SIG-M5 (cell line): ENCODE measurements at regions not wholly inside any gene's neighbourhood (a gene's known extent, or its start where the extent isn't known, plus 50 kb on each side); places are given as distances from the start of the nearest gene placed in this dataset.
A peak's percentile ranks its signal among the peaks of the same experiment; 100 is the strongest.

Source experiments
- DNase-seq: peaks from one replicate; lab custom pipeline; 2025; lab: John Stamatoyannopoulos, UW

GRCh38 chr20:20993372-20993771 lies 112.8 kb downstream of the LINC00237 start:
- no peak for DNase-seq

- DNase-seq: no peak
Measured at GRCh38 chr20:20992686-20993360, 113.3 kb downstream of the LINC00237 start.

DNA sequence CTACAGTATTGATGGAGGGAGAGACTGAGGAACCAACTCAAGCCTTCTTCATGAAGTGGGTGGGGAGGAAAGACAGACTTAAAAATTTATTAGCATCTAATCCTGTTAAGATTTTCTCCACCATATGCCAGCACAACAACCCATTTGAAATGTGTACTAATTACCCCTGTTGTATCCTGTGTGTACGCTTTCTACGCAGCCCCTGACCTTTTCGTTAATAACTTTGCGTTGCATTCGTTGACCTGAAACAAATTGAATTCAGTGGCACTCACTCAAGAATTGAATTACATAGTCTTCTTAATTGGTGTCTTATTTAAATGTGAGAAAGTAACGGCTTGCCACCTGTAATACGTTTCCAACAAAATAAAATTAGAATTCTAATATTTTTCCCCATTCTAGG lies 113.9 kb downstream of the LINC00237 start:
- no peak for DNase-seq

DNA sequence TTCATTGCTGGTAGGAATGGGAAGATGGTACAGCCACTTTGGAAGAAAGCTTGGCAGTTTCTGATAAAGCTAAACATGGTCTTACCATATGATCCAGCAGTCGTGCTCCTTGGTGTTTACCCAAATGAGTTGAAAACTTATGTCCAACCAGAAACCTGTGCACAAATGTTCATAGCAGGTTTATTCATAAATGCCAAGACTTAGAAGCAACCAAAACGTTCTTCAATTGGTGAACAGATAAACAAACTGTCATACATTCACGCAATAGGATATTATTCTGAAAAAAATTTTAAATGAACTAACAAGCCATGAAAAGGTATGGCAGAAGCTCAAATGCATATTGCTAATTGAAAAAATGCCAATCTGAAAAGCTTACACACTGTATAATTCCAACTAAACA lies 117.1 kb downstream of the LINC00237 start:
- no peak for DNase-seq

GRCh38 chr20:20979934-20980333 lies 126.2 kb downstream of the LINC00237 start:
- no peak for DNase-seq

DNA sequence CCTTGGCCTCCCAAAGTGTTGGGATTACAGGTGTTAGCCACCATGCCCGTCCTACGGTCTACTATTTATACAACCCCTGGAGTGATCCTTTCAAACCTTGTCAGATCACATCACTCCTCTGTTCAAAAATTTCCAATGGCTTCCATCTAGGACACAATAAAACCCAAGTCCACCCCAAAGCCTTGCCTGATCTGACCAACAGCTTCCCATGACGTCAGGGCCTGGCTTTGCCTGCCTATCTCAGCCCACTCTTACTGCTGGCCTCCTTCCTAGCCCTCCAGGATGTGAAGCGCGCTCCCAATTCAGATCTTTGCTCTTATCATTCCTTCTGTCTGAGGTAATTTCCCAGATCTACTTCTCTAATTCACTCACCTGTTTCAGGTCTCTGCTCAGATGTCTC lies 128.4 kb downstream of the LINC00237 start:
- DNase-seq: no peak

- DNase-seq: no peak
Measured at GRCh38 chr20:20972490-20972889, 133.7 kb downstream of the LINC00237 start.

GRCh38 chr20:20971810-20972209 lies 134.3 kb downstream of the LINC00237 start:
- DNase-seq: no peak

DNA sequence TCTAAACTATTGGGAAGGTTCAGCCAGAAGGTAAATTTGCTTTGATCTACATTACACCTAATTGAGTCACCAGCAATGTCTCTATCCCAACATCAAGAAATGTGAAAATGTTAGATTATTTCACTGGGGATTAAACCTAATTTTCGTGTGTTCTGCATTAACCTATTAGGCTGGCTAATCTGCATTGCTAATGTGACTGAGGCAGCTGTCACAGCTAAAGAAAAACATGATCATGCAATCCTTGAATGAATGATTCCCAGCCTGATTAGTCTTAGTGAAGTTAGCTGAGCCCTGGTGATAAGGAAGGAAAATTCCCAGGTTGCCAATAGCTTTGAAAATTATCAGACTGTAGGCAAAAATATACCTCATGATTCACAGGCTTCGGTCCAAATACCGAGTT lies 135.3 kb downstream of the LINC00237 start:
- no peak for DNase-seq

- no peak for DNase-seq
Measured at GRCh38 chr20:20969701-20970280, 136.4 kb downstream of the LINC00237 start.

GRCh38 chr20:20967564-20968184 lies 138.5 kb downstream of the LINC00237 start:
- no peak for DNase-seq

GRCh38 chr20:20966171-20966570 lies 140.0 kb downstream of the LINC00237 start:
- DNase-seq: no peak

- DNase-seq: no peak
Measured at GRCh38 chr20:20959031-20959755, 147.0 kb downstream of the LINC00237 start.

DNA sequence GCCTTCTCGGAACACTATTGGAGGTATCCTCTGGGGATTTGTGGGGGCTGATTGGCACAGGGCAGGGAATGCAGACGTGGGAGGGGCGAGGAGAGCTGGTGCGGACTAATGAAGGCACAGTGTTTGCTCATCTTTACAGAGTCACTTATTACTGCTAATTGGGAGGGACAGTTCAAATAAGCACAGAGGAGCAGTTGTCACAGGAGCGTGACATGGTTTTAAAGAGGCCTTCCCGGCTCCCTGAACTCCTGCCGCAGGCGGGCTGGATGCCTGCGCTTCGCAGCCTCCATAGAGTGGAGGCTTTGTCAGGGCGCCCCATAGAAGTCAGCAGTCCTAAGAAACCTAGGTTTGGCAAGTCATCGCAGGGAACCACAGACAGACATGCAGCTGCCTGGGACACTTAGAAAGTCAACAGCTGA lies 149.6 kb downstream of the LINC00237 start:
- DNase-seq: no peak

- no peak for DNase-seq
Measured at GRCh38 chr20:20955892-20956291, 150.3 kb downstream of the LINC00237 start.

DNA sequence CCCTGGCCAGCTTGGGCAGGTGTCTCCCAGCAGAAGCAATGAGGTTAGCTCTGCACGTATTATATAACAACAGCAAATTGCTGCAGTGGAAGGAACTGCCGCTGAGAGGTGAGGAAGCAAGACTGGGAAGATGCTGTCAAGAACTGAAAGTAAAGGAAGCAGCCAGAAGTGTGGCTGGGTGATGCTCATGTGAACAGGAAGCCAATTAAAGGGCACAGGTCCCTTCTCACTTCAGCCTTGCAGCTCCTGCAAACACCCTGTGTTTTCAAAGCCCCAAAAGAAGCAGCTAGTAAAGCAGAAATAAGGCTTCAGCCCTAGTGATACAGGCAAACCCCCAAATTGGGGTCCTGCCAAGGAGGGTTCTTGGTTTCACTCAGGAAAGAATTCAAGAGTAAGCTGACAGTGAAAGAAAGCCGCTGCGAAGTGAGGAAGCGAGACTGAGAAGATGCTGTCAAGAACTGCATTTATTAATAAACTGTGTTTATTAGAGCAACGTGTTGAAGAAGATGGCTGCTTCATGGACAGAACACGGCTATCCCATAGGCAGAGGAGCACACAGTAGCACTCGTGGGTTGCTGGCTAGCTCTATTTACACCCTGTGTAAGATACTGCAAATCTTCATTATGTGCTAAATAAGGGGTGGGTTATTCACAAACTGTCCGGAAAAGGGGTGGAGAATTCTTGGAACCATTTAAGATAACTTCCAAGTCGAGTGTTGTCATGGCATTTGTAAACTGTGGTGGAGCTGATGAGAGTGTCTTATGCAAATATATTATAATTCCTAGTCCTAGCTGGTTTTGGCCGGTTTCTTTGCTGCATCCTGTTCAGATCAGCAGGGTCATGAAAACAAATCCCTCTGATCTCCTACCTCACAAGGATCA lies 152.2 kb downstream of the LINC00237 start:
- no peak for DNase-seq

DNA sequence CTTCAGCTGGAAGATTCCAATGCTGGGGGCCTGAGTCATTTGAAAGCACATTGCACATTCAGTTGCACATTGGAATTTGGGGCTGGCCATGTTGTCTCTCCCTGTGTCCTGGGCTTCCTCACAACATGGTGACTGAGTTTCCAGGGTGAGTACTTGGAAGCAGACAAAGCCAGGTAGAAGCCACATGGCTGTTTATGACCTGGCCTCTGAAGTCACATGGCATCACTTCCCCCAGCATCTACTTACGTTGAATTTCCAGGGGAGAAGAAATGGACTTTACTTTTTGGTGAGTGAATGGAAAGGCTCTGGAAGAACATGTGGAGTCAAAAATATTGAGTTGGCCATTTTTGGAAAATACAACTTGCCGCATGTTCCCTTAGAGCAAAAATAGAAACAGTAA lies 155.5 kb downstream of the LINC00237 start:
- DNase-seq: no peak

- no peak for DNase-seq
Measured at GRCh38 chr20:20946122-20946759, 159.9 kb downstream of the LINC00237 start.

GRCh38 chr20:20941468-20941889 lies 164.7 kb downstream of the LINC00237 start:
- DNase-seq: no peak

- peak; percentile 32 for DNase-seq
Measured at GRCh38 chr20:20939006-20939405, 167.2 kb downstream of the LINC00237 start.

DNA sequence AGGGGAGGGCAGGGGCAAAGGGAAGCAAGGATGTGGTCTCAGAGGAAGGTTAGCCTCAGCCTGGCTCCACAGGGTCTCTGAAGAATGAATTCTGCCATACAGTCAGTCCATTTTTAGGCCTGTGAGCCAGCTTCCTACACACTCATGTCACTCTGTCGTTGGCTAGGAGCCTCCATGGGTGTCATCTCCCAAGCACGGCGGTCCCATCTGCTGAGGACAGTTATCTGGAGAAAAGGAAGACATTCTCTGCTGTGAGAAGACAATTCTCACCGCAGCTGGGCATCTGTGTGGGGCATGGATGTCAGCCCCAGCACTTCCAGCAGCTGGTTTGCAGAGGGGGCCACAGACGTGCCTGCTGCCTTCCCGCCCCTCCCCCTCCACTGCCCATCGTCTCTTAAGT lies 167.6 kb downstream of the LINC00237 start:
- DNase-seq: no peak
